ENCODE measurements at regions not wholly inside any gene's neighbourhood (a gene's known extent, or its start where the extent isn't known, plus 50 kb on each side); places are given as distances from the start of the nearest gene placed in this dataset.

GRCh38 chr13:85742355-85742754, 56.9 kb downstream of the SLITRK6 start:
- no CpG with 5 or more reads among the region's 2 CpGs for WGBS, 2 experiments (ENCODE audit: insufficient coverage in 2 of 2)
- H3K4me1 ChIP-seq (ENCODE audit: control insufficient read depth, insufficient read depth, low read length, poor library complexity, severe bottlenecking), result no peaks in the 10 kb centered on the region
- H3K27ac ChIP-seq (ENCODE audit: low read depth, low read length, severe bottlenecking), result no peak overlapping the region
- no peak overlapping the region for H3K4me3 ChIP-seq (ENCODE audit: extremely low read depth, insufficient read depth, low read length, poor library complexity, severe bottlenecking)
- no peaks in the 10 kb centered on the region for H3K36me3 ChIP-seq (ENCODE audit: control insufficient read depth, insufficient read depth, low read length)
- H3K9me3 ChIP-seq (ENCODE audit: control insufficient read depth, low read length), result no peaks in the 10 kb centered on the region

DNA sequence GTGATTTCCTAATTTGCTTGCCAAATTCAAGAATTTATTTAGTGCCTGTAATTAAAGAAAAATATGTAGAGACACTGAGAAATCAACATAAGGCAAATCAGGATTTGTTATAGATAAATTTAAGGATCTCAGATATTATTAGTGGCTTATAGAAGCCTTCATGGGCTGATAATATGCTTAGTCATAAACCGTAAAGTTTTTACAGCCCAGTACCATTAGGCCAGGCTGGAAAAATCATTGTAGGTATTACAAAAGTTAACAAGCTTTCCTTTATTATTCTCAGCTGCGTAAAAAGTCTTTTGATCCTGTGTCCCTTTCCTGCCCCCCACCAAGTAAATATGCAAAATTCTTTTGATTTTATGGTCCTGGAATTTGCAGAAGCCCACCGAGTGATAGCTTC, 58.2 kb downstream of the SLITRK6 start:
- Histone ChIP-seq H3K4me1 (ENCODE audit: control insufficient read depth, insufficient read depth, low read length, poor library complexity, severe bottlenecking) (no peaks in the 10 kb centered on the region), H3K27ac (ENCODE audit: low read depth, low read length, severe bottlenecking) (no peak overlapping the region), H3K36me3 (ENCODE audit: control insufficient read depth, insufficient read depth, low read length) (no peaks in the 10 kb centered on the region), H3K9me3 (ENCODE audit: control insufficient read depth, low read length) (no peaks in the 10 kb centered on the region), H3K4me3 (ENCODE audit: extremely low read depth, insufficient read depth, low read length, poor library complexity, severe bottlenecking) (no peak overlapping the region)
- 17% methylated on average over 1 of the region's 3 CpGs; no CpG with 5 or more reads in 1 of the 2 experiments for WGBS, 2 experiments (ENCODE audit: insufficient coverage in 2 of 2)

- WGBS, 2 experiments (ENCODE audit: insufficient coverage in 2 of 2), result 97 to 100% methylated on average over 2 to 3 of the region's 9 CpGs
- H3K9me3 ChIP-seq (ENCODE audit: control insufficient read depth, low read length), result no peaks in the 10 kb centered on the region
Measured at GRCh38 chr13:85738696-85739320, 60.4 kb downstream of the SLITRK6 start.

DNA sequence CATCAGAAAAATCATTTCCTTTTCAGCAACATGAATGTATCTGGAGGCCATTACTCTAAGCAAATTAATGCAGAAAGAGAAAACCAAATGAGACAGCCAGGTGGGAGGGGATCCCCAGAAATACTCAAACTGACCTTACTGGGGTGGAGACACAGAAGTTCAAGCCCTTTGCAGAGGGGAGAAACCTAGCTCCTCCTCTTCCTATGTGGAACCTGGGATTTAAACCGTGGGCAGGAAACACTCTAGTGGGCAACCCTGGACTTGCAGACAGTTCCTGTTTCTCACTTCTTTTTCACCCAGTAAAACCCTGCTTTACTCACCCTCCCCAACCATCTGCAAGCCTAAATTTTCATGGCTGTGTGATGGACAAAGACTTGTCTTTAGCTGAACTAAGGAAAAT, 61.3 kb downstream of the SLITRK6 start:
- no peak overlapping the region for H3K27ac ChIP-seq (ENCODE audit: low read depth, low read length, severe bottlenecking)
- H3K4me3 ChIP-seq (ENCODE audit: extremely low read depth, insufficient read depth, low read length, poor library complexity, severe bottlenecking), result no peak overlapping the region
- H3K9me3 ChIP-seq (ENCODE audit: control insufficient read depth, low read length), result no peaks in the 10 kb centered on the region
- H3K4me1 ChIP-seq (ENCODE audit: control insufficient read depth, insufficient read depth, low read length, poor library complexity, severe bottlenecking), result no peaks in the 10 kb centered on the region
- no peaks in the 10 kb centered on the region for H3K36me3 ChIP-seq (ENCODE audit: control insufficient read depth, insufficient read depth, low read length)
- WGBS, 2 experiments (ENCODE audit: insufficient coverage in 2 of 2), result 78% methylated on average over 1 of the region's 1 CpG; no CpG with 5 or more reads in 1 of the 2 experiments

More at GRCh38 chr13:85738696-85739320, 60.4 kb downstream of the SLITRK6 start:
- Histone ChIP-seq H3K36me3 (ENCODE audit: control insufficient read depth, insufficient read depth, low read length) (no peaks in the 10 kb centered on the region), H3K4me1 (ENCODE audit: control insufficient read depth, insufficient read depth, low read length, poor library complexity, severe bottlenecking) (no peaks in the 10 kb centered on the region), H3K27ac (ENCODE audit: low read depth, low read length, severe bottlenecking) (no peak overlapping the region), H3K4me3 (ENCODE audit: extremely low read depth, insufficient read depth, low read length, poor library complexity, severe bottlenecking) (no peak overlapping the region)

GRCh38 chr13:85729296-85729695, 69.9 kb downstream of the SLITRK6 start:
- no peaks in the 10 kb centered on the region for H3K4me1 ChIP-seq (ENCODE audit: control insufficient read depth, insufficient read depth, low read length, poor library complexity, severe bottlenecking)
- no peaks in the 10 kb centered on the region for H3K36me3 ChIP-seq (ENCODE audit: control insufficient read depth, insufficient read depth, low read length)
- H3K4me3 ChIP-seq (ENCODE audit: extremely low read depth, insufficient read depth, low read length, poor library complexity, severe bottlenecking), result no peak overlapping the region
- no peaks in the 10 kb centered on the region for H3K9me3 ChIP-seq (ENCODE audit: control insufficient read depth, low read length)
- no peak overlapping the region for H3K27ac ChIP-seq (ENCODE audit: low read depth, low read length, severe bottlenecking)

DNA sequence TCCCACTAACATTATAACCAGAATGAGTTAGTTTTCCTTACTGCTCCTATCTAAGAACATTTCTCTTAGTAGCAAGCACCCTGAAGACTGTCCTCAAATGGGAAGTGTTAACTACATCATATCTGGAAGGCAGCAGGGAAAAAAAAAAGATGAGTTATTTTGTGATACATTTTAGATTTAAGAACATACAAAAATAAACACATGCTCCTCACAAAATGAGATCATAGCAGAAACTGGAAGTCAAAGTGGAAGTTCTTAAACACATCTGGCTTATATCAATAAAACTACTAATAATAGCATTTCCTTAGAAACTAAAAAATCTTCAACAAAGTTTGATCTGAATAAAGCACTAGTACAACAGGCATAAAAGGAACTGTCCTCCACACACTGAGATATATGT, 70.4 kb downstream of the SLITRK6 start:
- Histone ChIP-seq H3K36me3 (ENCODE audit: control insufficient read depth, insufficient read depth, low read length) (no peaks in the 10 kb centered on the region), H3K4me1 (ENCODE audit: control insufficient read depth, insufficient read depth, low read length, poor library complexity, severe bottlenecking) (no peaks in the 10 kb centered on the region), H3K9me3 (ENCODE audit: control insufficient read depth, low read length) (no peaks in the 10 kb centered on the region), H3K27ac (ENCODE audit: low read depth, low read length, severe bottlenecking) (no peak overlapping the region), H3K4me3 (ENCODE audit: extremely low read depth, insufficient read depth, low read length, poor library complexity, severe bottlenecking) (no peak overlapping the region)

- Histone ChIP-seq H3K27ac (ENCODE audit: low read depth, low read length, severe bottlenecking) (no peak overlapping the region), H3K4me3 (ENCODE audit: extremely low read depth, insufficient read depth, low read length, poor library complexity, severe bottlenecking) (no peak overlapping the region), H3K36me3 (ENCODE audit: control insufficient read depth, insufficient read depth, low read length) (no peaks in the 10 kb centered on the region), H3K9me3 (ENCODE audit: control insufficient read depth, low read length) (no peaks in the 10 kb centered on the region), H3K4me1 (ENCODE audit: control insufficient read depth, insufficient read depth, low read length, poor library complexity, severe bottlenecking) (no peaks in the 10 kb centered on the region)
- WGBS, 2 experiments (ENCODE audit: insufficient coverage in 2 of 2), result no CpG with 5 or more reads among the region's 2 CpGs
Measured at GRCh38 chr13:85725433-85725832, 73.8 kb downstream of the SLITRK6 start.

GRCh38 chr13:85724546-85725432, 74.4 kb downstream of the SLITRK6 start:
- no peaks in the 10 kb centered on the region for H3K9me3 ChIP-seq (ENCODE audit: control insufficient read depth, low read length)
- H3K36me3 ChIP-seq (ENCODE audit: control insufficient read depth, insufficient read depth, low read length), result no peaks in the 10 kb centered on the region
- no peak overlapping the region for H3K27ac ChIP-seq (ENCODE audit: low read depth, low read length, severe bottlenecking)
- no peaks in the 10 kb centered on the region for H3K4me1 ChIP-seq (ENCODE audit: control insufficient read depth, insufficient read depth, low read length, poor library complexity, severe bottlenecking)
- 91 to 97% methylated on average over 6 of the region's 12 CpGs for WGBS, 2 experiments (ENCODE audit: insufficient coverage in 2 of 2)
- no peak overlapping the region for H3K4me3 ChIP-seq (ENCODE audit: extremely low read depth, insufficient read depth, low read length, poor library complexity, severe bottlenecking)

DNA sequence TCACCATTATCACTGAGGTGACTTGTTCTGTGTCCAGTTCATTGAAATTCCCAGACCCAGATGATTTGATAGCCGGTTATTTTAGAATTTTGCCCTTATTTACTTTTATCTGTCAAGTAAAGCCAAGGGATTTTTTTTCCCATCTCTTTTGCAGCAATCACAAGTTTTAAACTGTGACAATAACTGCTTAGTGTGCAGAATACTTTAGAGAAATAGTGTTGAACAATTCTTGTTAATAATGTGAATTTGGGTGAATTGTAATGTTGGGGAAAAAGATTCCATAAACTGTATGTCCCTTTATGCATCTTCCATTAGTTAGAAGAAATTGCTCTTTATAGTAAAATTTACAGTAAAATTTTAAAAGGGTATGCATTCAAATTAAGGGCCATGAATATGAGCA, 79.5 kb downstream of the SLITRK6 start:
- no peaks in the 10 kb centered on the region for H3K4me1 ChIP-seq (ENCODE audit: control insufficient read depth, insufficient read depth, low read length, poor library complexity, severe bottlenecking)
- no CpG with 5 or more reads among the region's 1 CpG for WGBS, 2 experiments (ENCODE audit: insufficient coverage in 2 of 2)
- no peaks in the 10 kb centered on the region for H3K36me3 ChIP-seq (ENCODE audit: control insufficient read depth, insufficient read depth, low read length)
- no peak overlapping the region for H3K27ac ChIP-seq (ENCODE audit: low read depth, low read length, severe bottlenecking)
- no peaks in the 10 kb centered on the region for H3K9me3 ChIP-seq (ENCODE audit: control insufficient read depth, low read length)
- no peak overlapping the region for H3K4me3 ChIP-seq (ENCODE audit: extremely low read depth, insufficient read depth, low read length, poor library complexity, severe bottlenecking)

DNA sequence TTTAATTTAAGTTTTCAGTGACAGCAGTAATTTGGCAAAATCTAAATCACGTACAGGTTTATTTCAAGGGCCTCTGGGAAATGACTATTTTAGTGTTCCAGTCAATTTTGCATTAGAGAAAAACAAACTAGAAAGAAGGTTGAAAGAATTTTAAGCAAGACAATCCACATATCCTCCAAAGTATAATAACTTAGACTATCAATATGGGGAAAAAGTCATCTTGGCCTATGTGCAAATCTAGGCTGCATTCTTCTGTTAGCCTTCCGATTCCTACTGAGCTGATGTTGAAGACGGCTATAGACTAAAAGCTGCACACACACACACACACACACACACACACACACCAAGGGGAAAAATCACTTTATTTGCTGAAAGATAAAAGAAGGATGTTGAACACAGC, 81.3 kb downstream of the SLITRK6 start:
- Histone ChIP-seq H3K9me3 (ENCODE audit: control insufficient read depth, low read length) (no peaks in the 10 kb centered on the region), H3K27ac (ENCODE audit: low read depth, low read length, severe bottlenecking) (no peak overlapping the region), H3K4me1 (ENCODE audit: control insufficient read depth, insufficient read depth, low read length, poor library complexity, severe bottlenecking) (no peaks in the 10 kb centered on the region), H3K4me3 (ENCODE audit: extremely low read depth, insufficient read depth, low read length, poor library complexity, severe bottlenecking) (no peak overlapping the region), H3K36me3 (ENCODE audit: control insufficient read depth, insufficient read depth, low read length) (no peaks in the 10 kb centered on the region)
- WGBS, 2 experiments (ENCODE audit: insufficient coverage in 2 of 2), result no CpG with 5 or more reads among the region's 3 CpGs

DNA sequence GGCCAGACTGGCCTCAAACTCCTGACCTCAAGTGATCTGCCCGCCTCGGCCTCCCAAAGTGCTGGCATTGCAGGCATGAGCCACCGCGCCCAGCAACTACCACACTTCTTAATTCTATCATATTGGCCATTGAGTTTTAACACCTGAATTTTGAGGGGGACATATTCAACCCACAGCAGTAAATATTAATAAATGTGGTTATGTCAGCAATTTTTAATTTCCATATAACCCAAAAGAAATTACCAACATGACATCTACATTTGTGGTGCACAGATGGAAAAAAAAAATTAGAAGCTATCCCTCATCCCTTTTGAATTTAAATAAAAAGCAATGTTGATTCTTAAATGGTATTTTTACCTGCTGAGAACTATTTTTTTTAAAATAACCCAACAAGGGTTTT, 88.7 kb downstream of the SLITRK6 start:
- Histone ChIP-seq H3K9me3 (ENCODE audit: control insufficient read depth, low read length) (no peaks in the 10 kb centered on the region), H3K4me3 (ENCODE audit: extremely low read depth, insufficient read depth, low read length, poor library complexity, severe bottlenecking) (no peak overlapping the region), H3K36me3 (ENCODE audit: control insufficient read depth, insufficient read depth, low read length) (no peaks in the 10 kb centered on the region), H3K4me1 (ENCODE audit: control insufficient read depth, insufficient read depth, low read length, poor library complexity, severe bottlenecking) (no peaks in the 10 kb centered on the region), H3K27ac (ENCODE audit: low read depth, low read length, severe bottlenecking) (no peak overlapping the region)
- WGBS, 2 experiments (ENCODE audit: insufficient coverage in 2 of 2), result 100% methylated on average over 2 of the region's 4 CpGs; no CpG with 5 or more reads in 1 of the 2 experiments

Measured in mesodermal cell (in vitro differentiated cells).